HPDE6-E6E7 (cell line): ENCODE measurements at regions not wholly inside any gene's neighbourhood (a gene's known extent, or its start where the extent isn't known, plus 50 kb on each side); places are given as distances from the start of the nearest gene placed in this dataset.

Experiments
- DNase-seq: peaks from one replicate; pipeline ENCODE4 v3.0.0; 2011; ENCODE audit warnings: missing footprints; ENCODE audit errors: extremely low spot score

DNA sequence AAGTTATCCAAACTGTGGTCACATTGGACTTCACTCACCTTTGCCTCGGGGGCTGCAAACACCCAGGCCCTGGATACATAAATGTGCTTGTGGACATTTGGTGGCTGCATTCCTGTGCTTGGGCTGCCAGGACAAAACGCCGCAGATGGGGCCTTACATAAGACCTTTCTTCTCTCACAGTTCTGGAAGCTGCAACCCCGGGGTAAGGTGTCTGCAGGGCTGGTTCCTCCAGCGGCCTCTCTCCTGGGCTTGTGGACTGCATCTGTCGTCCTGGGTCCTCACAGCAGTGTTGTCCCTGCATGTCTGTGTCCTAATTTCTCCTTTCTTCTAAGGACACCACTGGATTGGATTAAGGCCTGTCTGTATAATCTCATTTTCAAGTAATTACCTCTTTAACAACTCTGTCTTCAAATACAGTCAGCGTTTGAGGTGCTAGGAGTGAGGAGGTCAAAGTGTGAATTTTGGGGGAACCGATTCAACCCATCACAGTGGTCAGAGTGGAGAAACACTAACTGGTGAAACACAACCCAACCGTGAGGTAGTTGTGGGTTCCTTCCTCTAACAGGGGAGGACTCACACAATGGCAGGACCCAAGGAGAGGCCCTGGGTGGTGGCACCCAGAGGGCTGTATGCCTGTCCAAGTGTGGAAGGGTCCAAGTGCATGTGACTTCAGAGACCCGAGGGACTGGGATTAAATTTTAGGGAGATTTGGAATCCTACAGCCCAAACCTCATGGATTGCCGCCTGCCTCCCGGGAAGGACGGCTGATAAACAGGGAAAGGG lies 415.6 kb downstream of the IRX2 start:
- no peak for DNase-seq

DNA sequence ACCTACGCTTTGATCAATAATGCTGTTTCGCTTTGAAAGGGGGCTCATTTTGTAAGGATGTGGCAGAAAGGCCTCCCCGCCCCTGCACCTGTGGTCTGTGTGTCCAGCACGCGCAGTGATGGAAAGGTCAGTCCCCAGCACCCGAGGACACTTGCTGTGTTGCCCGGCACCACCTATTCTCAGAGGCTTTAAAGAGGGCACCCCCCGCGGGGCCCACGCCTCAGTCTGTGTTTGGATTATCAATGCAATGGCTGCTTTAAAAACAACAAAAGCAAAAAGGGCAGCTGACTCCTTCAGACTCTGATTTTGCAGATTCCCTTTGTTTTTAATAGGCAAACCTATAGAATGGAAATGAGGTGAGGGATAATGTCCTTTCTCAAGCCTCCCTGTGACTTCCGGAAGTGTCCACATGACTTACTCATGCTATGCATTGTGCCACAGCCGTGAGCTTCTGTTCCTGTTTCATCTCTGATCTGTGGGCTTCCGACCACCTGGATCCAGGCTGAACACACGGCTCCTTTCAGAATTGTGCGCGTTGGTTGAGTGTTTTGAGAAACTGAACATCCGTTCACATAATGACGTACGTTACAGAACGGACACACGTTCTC lies 416.2 kb downstream of the IRX2 start:
- DNase-seq = no peak

DNA sequence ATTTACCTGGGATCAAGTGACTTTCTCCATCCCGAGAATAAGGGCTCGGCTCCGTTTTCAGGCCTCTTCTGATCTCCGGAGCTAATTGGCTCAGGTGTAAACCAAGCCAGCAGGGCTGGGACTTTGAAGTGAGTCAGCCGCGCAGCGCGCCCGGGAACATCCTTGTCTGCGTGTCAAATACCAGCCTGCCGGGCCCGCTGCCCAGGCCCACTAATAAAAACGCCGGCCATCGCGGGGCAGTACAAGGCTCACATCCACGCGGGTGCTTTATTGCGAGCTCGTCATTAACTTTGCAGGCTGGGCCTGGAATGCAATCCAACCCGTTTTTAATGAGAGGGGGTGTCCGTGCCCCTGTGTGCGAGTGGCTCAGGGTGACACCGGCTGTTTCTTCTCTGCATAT lies 416.8 kb downstream of the IRX2 start:
- DNase-seq = no peak

DNA sequence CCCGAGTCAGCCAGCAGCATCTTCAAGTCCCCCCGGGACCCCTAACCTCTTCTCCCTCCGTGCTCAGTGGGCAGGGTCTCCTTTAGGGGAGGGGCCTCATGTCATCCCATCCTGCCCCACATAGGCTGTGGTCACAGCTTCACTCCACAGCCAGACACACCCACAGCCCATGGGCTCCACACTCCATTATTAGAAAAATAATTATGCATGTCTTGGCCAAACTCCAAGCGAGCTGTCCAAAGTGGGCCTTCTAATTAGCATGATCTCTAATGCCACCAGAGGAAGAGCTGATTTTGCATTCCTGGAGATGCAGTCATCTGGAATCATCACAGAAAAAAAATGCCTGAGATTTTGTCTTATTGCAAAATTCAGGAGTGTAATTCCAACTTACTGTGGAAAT lies 418.2 kb downstream of the IRX2 start:
- no peak for DNase-seq

DNA sequence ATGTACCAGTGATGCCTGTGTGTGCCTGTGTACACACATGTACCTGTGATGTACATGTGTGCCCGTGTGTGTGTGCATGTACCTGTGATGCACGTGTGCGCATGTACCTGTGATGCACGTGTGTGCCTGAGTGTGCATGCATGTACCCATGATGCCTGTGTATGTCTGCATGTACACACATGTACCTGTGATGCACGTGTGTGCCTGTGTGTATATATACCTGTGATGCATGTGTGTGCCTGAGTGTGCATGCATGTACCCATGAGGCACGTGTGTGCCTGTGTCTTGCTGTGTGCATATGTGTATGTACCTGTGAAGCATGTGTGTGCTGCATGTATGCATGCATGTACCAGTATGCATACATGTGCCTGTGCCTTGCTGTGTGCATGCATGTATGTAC lies 419.0 kb downstream of the IRX2 start:
- no peak for DNase-seq

DNA sequence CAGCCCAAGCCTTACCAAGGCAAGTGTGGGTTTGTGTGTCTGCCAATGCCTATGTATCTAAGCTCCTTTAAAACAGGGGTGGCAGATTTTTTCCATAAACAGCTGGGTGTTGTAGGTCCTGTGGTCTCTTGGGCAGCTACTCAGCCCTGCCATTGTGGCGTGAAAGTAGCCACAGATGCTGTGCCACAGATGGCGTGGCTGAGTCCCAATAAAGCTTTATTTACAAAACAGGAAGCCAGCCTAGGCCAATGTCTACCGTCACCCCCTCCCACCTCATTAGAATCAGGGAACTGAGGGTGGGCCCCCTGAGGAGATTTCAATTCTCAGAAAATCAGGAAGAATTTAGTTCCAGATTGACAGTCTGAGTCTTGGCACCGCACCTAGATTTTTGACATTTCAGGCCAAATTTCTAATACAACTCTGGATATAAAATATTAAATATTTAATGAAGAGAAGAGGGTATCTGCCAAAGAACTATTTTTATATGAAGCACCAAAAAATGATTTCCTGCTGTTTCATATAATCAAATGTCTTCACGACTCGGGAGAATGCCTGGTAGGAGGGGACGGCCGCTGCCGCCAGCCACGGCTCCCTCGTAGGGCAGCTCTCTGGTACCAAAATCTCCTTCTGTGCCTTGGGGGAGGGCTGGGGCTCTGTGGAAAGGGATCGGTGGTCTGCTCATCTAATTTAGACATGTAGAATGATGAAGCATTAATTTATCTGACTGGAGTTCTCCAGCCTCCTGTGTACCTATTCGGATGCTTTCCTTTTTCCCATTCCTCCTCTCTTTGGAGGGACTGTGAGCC lies 420.9 kb downstream of the IRX2 start:
- DNase-seq = no peak

DNA sequence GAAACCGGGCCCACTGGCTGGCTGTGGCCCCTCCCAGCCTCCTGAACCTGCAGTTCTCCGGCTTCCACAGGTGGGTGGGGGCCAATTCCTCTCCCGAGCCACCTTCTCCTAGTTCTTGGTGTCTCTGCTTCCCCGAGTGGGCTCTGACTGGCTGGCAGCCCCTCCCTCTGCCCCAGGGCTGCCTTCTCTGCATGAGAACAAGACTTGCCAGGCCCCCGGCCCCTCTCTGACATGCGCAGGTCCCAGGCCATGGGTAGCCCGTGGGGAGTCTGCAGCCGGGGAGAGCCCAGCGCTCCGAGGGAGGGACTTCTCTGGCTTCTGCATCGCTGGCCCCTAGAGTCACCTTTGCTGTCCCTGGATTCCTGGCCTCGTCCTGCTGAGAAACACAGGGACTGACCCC lies 421.7 kb downstream of the IRX2 start:
- DNase-seq = no peak

DNA sequence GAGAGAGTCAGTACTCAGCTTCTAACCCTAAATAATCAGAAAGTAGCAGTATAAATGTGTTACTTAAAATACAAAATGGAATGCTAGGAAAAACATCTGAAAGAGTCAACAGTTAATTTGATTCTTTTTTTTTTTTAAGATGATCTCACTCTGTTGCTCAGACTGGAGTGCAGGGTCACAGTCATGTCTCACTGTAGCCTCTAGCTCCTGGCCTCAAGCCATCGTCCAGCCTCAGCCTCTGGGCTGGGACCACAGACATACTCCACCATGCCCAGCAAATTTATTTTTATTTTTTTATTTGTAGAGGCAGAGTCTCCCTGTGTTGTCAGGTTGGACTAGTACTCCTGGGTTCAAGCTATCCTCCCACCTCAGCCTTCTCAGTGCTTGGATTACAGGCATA lies 424.9 kb downstream of the IRX2 start:
- DNase-seq = no peak

DNA sequence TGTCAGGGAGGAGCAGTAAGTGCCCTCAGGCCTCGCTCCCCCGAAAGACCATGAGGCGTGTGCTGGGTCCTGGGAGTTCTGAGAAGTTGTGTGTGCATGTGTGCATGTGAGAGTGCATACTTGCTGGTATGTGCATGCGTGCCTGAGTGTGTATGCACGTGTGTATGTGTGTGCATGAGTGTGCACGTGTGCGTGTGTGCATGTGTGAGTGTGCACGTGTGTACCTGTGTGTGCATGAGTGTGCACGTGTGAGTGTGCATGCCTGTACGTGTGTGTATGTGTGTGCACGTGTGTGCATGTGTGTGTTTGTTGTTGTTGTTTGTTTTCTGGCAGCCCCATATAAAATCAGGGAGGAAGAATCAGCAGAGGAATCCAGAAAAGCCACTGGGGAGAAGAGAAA lies 426.7 kb downstream of the IRX2 start:
- no peak for DNase-seq

DNA sequence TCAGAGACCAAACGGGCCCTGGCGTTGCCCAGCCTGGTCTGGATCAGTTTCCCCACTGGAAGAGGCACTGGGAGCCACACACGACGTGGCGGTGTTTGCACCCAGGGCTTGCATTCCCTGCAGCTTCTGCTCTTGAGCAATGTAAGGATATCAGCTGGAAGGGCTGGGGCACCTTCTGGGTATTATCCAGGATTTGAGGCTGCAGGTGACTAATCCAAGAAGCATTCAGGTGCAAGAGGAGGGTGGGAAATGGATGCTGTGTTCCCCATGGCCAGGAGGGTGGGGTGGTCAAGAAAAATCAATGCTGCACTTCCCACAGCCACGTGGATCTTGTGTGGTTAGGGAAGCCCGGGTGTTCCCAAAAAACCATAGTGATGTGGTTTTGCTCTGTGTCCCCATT lies 430.9 kb downstream of the IRX2 start:
- DNase-seq = no peak

DNA sequence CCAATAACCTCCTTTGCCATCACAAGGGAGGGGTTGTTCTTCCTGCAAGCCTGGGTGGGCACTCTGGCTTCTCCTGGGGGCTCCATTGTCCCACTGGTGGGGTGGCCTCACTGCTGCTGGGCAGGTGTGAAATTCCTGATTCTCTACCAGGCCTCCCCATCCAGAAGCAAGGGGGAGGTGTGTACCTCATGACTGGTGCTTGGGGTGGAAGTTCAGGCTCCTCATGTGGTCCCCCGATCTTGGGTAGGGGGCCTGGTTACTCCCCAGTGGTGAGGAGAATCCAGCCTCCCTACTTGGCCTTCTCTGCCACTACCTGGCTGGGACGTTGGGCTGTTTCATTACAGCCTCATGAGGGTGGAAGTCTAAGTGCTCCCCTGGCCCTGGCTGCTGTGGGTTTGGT lies 433.9 kb downstream of the IRX2 start:
- no peak for DNase-seq

DNA sequence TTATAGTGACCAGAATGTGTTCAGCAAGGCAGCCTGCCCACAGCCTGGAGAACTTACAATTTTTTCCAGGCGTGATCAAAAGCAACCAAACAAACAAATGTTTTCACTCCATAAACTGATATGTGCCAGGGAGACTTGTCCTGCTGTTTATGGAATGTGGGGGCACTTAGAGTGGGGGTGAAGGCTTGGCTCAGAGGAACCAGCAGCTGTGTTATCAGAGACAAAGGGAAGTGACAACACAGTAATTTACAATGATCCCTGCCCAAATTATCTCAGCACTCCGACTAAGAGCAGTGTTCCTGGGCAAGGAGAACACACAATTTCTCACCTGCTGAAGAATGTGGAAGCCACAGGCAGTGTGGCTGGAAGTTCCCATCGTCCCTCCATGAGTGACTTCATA lies 429.1 kb upstream of the IRX4 start:
- DNase-seq = no peak

DNA sequence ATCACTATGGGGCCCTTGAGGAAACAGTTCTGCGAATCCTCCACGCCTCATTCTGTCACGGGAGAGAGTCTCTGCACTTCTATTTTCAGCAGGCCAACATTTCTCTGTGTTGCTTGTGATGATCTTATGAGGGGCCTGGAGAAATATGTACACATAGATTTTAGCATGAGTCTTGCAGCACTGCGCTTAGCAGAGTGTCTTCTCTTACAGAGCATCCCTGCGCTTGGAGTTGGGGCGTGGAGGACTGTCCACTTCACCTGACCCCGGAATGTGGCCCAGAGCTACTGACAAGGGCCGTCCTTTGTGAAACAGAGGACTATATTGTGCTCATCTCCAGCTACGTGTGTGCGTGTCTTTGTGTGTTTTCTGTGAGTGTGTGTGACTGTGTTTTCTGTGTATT lies 428.2 kb upstream of the IRX4 start:
- no peak for DNase-seq

DNA sequence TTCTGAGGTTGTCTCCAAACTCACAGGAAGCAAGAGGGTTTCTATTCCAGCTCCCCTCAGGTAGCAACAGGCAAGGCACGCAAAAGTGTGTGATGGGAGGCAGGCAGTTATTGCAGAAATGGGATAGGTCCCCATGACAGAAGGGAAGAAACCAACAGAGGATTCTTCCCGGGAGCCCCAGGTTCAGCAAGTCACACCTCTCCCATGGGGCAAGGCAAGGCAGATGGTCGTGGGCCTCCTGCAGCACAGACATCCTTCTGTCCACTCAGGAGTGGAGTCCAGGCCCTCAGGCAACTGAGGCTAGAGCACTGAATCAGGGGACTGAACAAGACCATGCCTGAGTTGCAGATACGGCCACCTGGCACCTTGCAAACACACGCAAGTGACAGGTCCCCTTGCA lies 424.9 kb upstream of the IRX4 start:
- DNase-seq = no peak

DNA sequence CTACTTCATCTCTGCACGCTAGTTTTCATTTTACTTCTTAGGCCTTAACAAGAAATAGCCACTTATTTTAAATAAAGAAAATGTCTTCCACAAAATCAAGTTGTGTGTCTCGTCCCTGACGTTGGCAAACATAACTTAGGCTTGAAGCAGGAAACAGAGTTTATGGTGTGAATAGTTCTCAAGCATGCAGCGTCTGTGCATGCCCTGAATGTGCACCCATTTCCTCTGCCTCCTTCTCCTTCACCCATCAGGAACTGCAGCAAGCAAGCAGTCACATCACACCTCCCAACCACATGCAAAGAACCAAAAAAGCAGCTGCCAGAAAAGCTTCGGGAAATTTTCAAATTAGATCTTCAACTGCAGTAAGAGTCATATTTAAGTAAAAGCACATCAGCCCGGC lies 424.0 kb upstream of the IRX4 start:
- no peak for DNase-seq

DNA sequence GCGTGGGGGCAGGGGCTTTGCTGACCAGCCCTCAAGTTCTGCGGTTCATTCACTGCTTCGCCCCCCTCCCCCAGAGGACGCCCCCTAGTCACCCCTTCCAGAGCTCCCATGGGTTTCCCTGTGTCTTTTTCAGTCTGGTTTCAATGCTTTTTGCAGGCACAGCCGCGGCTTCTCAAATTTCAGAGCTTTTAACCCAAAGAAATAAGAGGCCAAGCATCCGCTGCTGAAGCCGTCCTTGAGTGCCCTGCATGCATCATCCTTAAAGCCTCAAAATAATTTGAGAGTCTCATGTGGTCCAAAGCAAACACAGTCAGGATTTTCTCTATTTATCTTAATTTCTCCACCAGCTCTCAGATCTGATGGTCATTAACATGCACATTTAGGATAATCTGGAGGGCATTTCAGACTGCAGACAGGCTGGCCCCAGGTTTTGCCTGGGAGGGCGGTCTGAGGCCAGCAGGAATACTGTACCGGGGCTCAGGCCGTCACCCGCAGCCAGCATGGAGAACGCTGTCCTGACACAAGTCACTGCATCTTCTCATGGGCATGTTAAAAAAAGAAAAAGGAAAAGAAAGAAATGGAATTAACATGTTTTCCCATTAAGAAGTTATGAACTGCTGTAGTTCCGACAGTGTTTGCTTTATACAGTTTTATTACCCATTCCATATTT lies 420.8 kb upstream of the IRX4 start:
- no peak for DNase-seq

DNA sequence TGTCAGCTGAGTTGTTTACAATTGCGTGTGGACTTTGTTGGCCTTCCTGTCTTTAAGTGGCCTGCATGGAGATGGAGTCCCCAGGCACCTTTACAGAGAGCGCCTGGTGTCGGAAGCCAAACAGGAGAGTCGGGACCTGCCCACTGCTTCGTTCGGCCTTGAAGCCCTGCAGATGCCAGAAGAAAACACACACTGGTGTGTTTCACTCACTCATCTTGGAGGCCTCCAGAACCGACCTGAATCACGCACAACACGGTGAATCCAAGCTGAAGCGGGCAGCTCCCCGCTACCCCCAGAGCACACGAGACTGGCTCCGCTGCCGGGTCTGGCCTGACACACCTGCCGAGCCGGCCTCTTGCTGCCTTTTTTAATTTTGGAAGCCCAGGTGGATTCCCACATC lies 419.4 kb upstream of the IRX4 start:
- DNase-seq = no peak

DNA sequence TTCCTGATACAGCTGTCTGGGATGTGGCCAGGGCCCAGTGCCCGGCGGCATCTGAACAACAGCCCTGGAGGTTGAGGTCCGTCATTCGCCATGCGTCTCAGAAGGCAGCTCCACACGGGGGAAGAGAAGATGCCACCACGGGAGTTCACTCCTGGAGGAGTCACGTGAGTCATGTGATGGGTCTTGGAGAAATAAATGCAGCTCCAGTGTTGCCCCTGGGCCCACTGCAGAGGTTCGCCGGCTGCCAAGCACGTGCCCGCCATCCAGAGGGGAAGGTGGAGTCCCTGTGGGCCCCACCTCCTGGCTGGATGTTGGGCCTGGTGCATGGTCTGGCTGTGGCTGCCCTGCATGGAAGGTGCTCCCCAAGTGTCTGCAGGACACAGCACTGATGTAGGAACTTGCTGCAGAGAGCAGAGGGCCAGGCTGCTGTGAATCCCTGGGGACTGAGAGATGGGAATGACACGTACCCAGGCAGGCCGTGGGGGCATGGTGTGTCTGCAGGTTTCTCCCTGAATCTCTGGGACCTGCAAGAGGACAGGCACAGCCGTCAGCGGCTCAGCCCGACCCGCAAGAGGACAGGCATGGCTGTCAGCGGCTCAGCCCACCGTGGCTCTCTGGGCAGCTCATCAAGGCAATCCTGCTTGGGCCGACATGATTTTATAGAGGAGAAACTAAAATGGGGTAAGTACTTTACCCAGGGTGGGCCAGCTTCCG lies 418.3 kb upstream of the IRX4 start:
- DNase-seq = no peak

DNA sequence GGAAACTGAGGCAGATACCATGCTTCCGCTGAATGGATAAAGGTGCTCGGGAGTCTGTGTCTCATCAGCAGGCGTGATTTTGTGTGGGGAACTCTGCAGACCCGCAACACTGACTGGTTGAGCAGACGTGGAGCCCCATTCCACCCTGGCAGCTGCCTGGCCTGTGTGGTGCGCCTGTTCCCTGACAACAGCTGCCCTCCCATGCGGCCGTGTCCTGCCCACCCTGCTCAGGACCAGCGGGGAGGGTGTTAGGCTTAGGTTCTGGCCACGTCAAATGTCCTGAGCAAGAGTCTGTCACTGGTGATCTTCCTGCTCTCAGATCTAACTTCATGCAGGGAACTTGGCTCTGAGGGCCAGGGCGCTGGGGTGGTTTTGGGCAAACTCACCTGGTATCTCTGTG lies 417.7 kb upstream of the IRX4 start:
- DNase-seq = no peak

DNA sequence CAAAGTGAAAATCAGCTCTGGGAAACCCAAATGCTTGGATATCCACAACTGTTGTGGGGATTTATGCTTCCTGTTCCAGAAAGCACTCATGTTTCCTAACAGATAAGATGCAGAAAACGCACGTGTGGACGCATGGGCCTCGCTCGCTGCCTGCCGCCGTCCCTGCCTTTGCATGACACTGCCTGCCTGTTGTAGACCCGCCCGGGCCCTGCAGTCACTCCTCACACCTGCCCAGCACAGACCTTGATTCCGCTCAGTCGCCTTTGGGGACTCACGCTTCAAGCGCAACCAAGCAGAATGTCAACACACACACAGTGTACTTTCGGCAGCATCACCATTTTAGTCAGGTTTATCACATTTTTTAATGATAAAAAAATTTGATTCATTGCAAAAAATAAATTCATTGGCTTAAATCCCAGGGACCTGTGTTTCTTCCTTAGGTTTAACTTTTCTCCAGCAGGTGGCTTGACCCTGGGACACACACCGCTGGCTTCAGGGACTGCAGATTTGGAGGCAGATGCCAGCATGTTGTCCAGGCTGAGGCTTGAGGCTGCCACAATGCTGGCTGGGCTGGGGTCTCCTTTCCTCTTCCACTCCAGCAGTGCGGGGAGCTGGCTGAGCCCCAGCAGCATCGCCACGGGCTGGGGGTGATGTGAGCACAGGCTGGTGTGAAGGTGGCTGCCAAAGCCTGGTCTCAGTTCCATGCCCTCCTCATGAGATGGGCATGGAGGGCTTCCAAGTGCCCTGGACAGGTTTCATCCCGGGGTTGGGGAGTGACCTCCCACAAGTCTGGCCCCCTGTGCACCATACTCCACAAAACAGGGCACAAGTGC lies 416.9 kb upstream of the IRX4 start:
- DNase-seq = no peak

DNA sequence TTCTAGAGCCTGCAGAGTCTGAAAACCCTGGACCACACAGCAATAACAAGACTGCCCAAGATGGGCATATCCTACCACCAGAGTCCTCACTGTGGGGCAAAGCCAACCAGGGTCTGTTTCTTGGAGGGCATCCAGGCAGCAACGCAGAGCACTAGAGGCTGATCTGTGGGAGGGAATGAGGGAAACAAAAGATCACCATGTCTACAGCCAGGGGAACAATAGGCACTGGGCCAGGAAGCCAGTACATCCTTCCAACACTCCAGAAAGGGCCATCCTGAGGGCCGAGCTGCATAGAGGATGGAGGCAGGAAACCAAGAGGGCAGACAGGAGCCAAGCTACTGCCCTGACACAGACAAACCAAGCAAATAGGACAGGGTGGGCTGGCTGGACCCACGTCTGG lies 416.1 kb upstream of the IRX4 start:
- DNase-seq = no peak
